ENCODE measurements at regions not wholly inside any gene's neighbourhood (a gene's known extent, or its start where the extent isn't known, plus 50 kb on each side); places are given as distances from the start of the nearest gene placed in this dataset.

DNA sequence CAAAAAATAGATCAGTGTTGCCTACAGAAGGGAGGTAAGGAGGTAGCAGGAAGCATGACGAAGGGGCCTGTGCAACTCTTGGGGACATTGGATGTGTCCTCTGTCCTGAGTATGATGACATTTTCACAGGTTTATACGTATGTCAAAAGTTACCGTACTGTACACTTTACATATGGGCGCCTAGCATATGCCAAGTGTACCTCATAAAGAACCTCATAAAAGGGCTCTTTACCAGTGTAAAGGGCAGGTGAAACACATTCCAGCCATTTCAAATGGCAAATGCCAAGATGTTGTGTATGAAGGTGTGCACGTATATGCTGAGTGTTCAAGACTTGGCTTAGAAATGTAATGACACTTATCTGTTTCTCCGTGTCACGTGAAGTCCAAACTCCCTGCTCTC lies 573.4 kb downstream of the EFNB2 start:
- no peak for DNase-seq
- peaks cover 2% of the 10 kb centered on the region for H3K9me3 Mint-ChIP-seq
- H3K4me3 Mint-ChIP-seq = no peak overlapping the region
- CTCF ChIA-PET = no interaction called here
- H3K4me1 Mint-ChIP-seq = no peaks in the 10 kb centered on the region
- H3K27me3 Mint-ChIP-seq = no peaks in the 10 kb centered on the region
- H3K27ac Mint-ChIP-seq = no peak overlapping the region
- H3K36me3 Mint-ChIP-seq (ENCODE audit: low read depth) = no peaks in the 10 kb centered on the region
- POLR2A ChIA-PET = no interaction called here

DNA sequence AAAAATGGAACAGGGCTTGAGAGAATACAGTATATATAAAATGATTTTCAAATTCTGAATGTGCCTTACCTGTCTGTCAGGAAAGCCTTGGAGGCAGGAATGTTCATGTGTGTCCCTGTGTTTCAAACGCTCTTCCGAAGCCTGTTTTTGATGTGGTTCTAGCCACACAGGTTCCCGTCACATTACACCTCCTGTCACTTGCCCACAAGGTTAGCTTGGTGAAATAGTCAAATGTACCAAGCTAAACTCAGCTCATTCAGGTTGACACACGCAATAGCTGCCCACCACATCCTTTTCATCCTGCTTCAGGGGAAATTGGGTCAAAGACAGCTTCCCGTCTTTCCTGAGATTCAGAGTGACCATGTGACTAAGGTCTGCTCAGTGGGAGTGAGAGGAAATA lies 574.0 kb downstream of the EFNB2 start:
- ChIA-PET CTCF (no interaction called here), POLR2A (no interaction called here)
- Mint-ChIP-seq H3K4me3 (no peak overlapping the region), H3K27ac (no peak overlapping the region), H3K36me3 (ENCODE audit: low read depth) (no peaks in the 10 kb centered on the region), H3K4me1 (no peaks in the 10 kb centered on the region), H3K9me3 (peaks cover 2% of the 10 kb centered on the region), H3K27me3 (no peaks in the 10 kb centered on the region)
- DNase-seq = no peak

DNA sequence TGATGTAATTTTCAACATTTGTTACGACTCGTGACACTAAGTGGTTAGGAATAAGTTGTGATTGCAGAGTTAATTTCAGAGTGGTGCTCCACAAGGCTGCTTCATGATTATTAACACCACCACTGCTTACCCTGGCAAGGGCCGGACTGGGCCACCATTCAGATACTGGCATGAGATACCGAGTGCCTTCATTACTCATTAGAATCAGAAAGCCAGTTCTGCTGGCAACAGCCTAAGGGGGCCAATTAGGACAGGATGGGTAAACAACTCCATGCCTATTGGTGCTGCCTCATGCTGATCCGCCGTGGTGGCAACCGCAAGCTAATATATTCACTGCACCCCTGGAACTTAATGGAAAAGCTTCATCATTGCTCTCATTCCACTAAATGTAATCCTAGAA lies 575.1 kb downstream of the EFNB2 start:
- DNase-seq = no peak
- ChIA-PET CTCF (no interaction called here), POLR2A (no interaction called here)
- Mint-ChIP-seq H3K4me3 (no peak overlapping the region), H3K4me1 (no peaks in the 10 kb centered on the region), H3K27ac (no peak overlapping the region), H3K36me3 (ENCODE audit: low read depth) (no peaks in the 10 kb centered on the region), H3K27me3 (no peaks in the 10 kb centered on the region), H3K9me3 (peaks cover 2% of the 10 kb centered on the region)

DNA sequence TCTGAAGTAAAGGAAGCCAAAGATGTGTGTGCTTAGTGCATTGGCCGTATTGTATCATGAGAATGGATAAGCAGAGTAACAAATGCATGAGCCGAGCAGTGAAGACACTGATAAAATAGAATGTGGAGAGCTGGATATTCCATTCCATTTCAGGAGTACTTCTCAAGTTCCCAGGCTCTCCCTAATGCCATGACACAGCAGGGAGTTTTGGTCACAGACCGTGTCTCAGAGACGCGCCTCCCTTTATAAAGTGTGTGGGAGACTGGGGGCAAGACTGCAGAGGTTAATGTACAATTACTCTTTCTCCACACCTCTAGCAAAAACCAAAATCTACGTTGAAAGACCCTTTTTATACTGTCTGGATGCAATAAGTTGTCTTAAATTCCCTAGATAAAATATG lies 575.6 kb downstream of the EFNB2 start:
- ChIA-PET POLR2A (no interaction called here), CTCF (no interaction called here)
- Mint-ChIP-seq H3K9me3 (peaks cover 2% of the 10 kb centered on the region), H3K27ac (no peak overlapping the region), H3K27me3 (no peaks in the 10 kb centered on the region), H3K36me3 (ENCODE audit: low read depth) (no peaks in the 10 kb centered on the region), H3K4me1 (no peaks in the 10 kb centered on the region), H3K4me3 (no peak overlapping the region)
- no peak for DNase-seq

DNA sequence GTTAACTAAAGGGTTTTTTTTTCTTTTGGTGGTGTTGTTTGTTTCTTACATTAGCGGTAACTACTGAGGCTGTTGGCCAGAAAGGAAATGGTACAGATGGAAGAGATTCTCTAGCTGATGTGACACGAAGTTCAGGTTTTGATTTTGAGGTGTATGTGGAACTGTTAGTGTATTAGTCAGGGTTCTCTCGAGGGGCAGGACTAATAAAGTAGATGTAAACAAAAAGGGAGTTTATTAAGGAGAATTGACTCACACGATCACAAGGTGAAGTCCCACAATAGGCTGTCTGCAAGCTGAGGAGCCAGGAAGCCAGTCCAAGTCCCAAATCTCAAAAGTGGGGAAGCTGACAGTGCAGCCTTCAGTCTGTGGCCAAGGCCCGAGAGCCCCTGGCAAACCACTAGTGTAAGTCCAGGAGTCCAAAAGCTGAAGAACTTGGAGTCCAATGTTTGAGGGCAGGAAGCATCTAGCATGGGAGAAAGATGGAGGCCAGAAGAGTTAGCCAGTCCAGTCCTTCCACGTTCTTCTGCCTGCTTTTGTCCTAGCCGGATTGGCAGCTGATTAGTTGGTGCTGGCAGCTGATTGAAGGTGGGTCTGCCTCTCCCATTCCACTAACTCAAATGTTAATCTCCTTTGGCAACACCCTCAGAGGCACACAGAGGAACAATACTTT lies 577.6 kb downstream of the EFNB2 start:
- DNase-seq = no peak
- ChIA-PET POLR2A (no interaction called here), CTCF (no interaction called here)

DNA sequence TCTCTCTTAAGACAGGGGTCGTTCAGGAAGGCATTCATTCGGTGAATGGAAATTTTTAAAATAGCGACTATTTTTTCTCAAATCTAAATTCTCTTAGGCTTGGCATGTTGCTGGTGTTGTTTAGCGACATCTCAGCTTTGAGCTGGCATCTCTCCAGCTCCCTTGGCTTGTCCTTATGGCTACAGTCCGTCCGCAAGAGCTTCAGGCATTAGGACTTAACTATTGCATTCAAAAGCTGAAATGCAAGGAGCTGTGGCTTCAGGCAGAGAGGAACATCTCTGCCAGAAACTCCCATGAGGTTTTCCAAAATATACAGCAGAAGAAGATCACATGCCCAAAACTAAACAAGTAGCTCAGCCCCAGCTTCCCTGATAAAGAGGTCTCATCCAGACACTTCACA lies 578.5 kb downstream of the EFNB2 start:
- Mint-ChIP-seq H3K9me3 (peaks cover 2% of the 10 kb centered on the region), H3K27me3 (no peaks in the 10 kb centered on the region), H3K4me1 (no peaks in the 10 kb centered on the region), H3K36me3 (ENCODE audit: low read depth) (no peaks in the 10 kb centered on the region), H3K27ac (no peak overlapping the region), H3K4me3 (no peak overlapping the region)
- POLR2A ChIA-PET = no interaction called here
- CTCF ChIA-PET = no interaction called here
- DNase-seq = no peak

More for the DNA sequence above, 577.6 kb downstream of the EFNB2 start:
- H3K27ac Mint-ChIP-seq = no peak overlapping the region
- no peaks in the 10 kb centered on the region for H3K27me3 Mint-ChIP-seq
- H3K36me3 Mint-ChIP-seq (ENCODE audit: low read depth) = no peaks in the 10 kb centered on the region
- H3K4me1 Mint-ChIP-seq = no peaks in the 10 kb centered on the region
- H3K9me3 Mint-ChIP-seq = peaks cover 2% of the 10 kb centered on the region
- H3K4me3 Mint-ChIP-seq = no peak overlapping the region

DNA sequence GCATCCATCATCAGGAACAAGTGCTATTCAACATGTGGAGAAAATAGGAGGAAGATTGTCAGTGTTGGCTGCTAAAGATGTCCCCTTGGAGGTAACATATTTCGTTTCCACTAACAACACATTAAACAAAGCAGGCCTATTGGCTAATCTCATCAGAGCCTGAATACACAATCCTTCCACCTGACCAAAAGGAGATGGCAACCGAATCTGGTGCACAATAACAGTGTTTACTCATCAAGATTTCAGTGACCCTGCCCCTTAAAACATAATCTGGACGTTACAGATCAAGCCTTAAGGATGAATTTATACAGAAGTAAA lies 582.5 kb downstream of the EFNB2 start:
- H3K4me1 Mint-ChIP-seq = no peaks in the 10 kb centered on the region
- peaks cover 2% of the 10 kb centered on the region for H3K9me3 Mint-ChIP-seq
- no peaks in the 10 kb centered on the region for H3K27me3 Mint-ChIP-seq
- H3K4me3 Mint-ChIP-seq = no peak overlapping the region
- ChIA-PET CTCF (no interaction called here), POLR2A (no interaction called here)
- no peaks in the 10 kb centered on the region for H3K36me3 Mint-ChIP-seq (ENCODE audit: low read depth)
- no peak overlapping the region for H3K27ac Mint-ChIP-seq
- no peak for DNase-seq

DNA sequence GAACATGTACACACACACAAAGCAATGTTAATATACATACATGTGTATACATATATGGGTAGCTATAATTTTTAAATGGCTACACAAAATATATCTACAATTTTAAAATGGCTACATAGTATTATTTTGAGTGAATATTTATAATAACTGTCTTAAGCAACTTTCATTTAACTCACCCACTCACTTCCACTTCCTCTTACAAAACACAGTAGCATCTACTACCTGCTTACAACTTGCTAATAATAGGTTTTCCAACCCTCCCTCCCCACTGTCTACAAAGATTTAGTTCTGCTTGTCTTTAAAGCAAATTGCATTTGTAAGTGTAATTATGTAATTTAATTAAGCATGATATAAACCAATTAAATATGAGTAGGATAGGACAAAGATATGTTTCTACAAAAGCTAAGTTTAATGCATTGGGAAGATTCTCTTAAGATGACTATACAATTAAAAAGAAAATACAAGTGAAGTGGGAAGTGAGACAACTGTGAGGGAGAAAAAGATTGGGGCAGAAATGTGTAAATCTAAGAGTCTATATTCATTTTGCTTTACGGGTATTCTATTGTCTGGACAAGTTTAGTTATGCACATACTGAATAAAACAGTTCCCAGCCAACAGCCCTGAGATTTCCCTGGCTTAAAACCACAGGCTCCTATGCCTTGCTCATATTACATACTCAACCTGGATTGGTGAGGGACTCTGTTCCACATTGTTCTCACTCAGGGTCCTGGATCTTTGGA lies 583.1 kb downstream of the EFNB2 start:
- Mint-ChIP-seq H3K27me3 (no peaks in the 10 kb centered on the region), H3K4me1 (no peaks in the 10 kb centered on the region), H3K9me3 (peaks cover 2% of the 10 kb centered on the region), H3K4me3 (no peak overlapping the region), H3K27ac (no peak overlapping the region), H3K36me3 (ENCODE audit: low read depth) (no peaks in the 10 kb centered on the region)
- CTCF ChIA-PET = no interaction called here
- no peak for DNase-seq
- POLR2A ChIA-PET = no interaction called here

DNA sequence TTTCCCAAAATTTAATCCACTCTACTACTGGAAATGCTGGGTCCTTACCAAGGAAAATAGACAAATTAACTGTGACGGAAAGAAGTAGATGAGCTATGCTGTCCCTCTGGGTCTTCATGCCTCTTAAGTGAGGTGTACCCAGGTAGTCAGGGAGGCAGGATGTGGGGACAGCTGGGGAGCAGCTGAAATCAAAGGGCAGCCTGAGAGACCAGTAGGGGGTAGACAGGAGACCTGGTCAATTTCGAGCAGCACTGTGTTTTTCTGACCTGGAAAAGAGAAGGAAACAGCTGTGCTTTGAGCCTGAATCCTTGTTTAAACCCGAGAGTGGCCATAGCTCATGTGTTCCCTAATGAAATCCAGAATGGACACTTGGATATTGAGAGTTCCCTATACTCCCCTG lies 587.3 kb downstream of the EFNB2 start:
- H3K36me3 Mint-ChIP-seq (ENCODE audit: low read depth) = no peaks in the 10 kb centered on the region
- DNase-seq = no peak
- no peaks in the 10 kb centered on the region for H3K27me3 Mint-ChIP-seq
- ChIA-PET POLR2A (no interaction called here), CTCF (no interaction called here)
- H3K9me3 Mint-ChIP-seq = no peaks in the 10 kb centered on the region
- H3K4me1 Mint-ChIP-seq = no peaks in the 10 kb centered on the region
- no peak overlapping the region for H3K27ac Mint-ChIP-seq
- no peak overlapping the region for H3K4me3 Mint-ChIP-seq

DNA sequence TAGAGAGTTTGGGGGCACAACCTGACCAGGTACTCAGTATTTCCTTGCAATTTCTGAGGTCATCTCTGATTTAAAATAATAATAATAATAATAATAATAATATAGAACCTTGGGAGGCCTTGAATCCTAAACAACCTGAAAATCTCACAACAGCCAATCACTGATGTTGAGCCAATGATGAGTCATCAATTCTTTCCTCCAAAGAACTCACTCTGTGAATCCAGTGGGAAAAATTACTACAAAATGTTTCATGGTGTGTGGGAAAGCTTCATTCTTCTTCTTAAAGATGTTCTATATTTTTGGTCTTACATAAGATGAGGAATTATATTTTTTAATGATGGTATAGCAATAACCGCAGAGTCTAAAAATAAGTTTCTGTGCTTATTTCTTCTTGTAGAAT lies 594.6 kb downstream of the EFNB2 start:
- Mint-ChIP-seq H3K9me3 (no peaks in the 10 kb centered on the region), H3K27me3 (no peaks in the 10 kb centered on the region), H3K36me3 (ENCODE audit: low read depth) (no peaks in the 10 kb centered on the region), H3K4me1 (no peaks in the 10 kb centered on the region), H3K4me3 (no peak overlapping the region), H3K27ac (no peak overlapping the region)
- ChIA-PET POLR2A (no interaction called here), CTCF (no interaction called here)
- DNase-seq = no peak

DNA sequence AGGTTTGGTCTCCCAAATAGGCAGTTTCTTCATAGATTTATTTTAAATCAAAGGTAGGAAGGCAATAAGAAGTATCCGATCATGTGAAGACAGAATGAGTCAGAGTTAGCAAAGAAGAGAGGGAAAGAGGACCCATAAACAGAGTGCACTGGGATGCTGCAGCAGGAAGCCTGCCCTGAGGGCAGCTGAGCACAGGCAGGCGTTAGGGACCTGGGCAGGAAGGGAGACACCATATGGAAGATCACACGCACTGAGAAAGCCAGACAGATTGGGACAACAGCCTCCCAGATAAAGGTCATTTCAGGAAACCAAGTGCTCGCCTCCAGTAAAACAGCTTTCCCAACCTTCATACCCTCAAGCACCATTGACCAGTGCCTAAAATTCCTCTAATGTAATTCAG lies 598.0 kb downstream of the EFNB2 start:
- H3K27ac Mint-ChIP-seq = no peak overlapping the region
- no peaks in the 10 kb centered on the region for H3K27me3 Mint-ChIP-seq
- no peaks in the 10 kb centered on the region for H3K36me3 Mint-ChIP-seq (ENCODE audit: low read depth)
- POLR2A ChIA-PET = no interaction called here
- DNase-seq = no peak
- H3K4me3 Mint-ChIP-seq = no peak overlapping the region
- H3K9me3 Mint-ChIP-seq = no peaks in the 10 kb centered on the region
- CTCF ChIA-PET = no interaction called here
- H3K4me1 Mint-ChIP-seq = no peaks in the 10 kb centered on the region

DNA sequence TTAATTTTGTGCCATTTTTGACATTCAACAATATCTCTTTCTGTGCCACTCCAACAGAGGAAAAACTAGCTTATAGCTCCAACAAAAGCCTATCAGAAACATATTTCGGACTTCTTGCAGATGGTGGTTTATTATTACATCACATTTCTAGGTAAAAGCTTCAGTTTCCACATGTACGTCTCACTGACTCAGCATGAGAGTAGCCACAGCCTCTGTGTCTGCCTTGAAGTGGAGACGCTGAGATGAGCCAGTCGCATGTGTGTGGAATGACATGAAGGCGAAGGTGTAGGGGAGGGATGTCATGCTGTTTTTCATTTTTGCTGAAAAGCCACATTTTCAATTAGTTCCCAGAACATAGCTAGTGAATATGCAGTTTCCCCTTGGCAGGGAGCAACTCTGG lies 598.6 kb downstream of the EFNB2 start:
- no peak overlapping the region for H3K4me3 Mint-ChIP-seq
- H3K4me1 Mint-ChIP-seq = no peaks in the 10 kb centered on the region
- H3K27me3 Mint-ChIP-seq = no peaks in the 10 kb centered on the region
- CTCF ChIA-PET = no interaction called here
- POLR2A ChIA-PET = no interaction called here
- H3K27ac Mint-ChIP-seq = no peak overlapping the region
- DNase-seq = no peak
- H3K36me3 Mint-ChIP-seq (ENCODE audit: low read depth) = no peaks in the 10 kb centered on the region
- no peaks in the 10 kb centered on the region for H3K9me3 Mint-ChIP-seq

DNA sequence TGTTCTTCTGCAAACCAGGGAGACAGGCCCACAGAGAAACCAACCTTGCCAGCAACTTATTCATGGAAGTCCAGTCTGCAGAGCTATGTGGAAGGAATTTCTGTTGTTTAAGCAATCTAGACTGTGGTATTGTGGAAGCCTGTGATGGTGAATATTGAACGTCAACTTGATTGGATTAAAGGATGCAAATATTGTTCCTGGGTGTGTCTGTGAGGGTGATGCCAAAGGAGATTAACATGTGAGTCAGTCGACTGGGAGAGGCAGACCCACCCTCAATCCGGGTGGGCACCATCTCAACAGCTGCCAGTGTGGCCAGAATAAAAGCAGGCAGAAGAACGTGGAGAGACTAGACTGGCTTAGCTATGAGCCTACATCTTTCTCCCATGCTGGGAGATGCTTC lies 606.0 kb downstream of the EFNB2 start:
- Mint-ChIP-seq H3K27ac (no peak overlapping the region), H3K4me1 (no peaks in the 10 kb centered on the region), H3K36me3 (ENCODE audit: low read depth) (no peaks in the 10 kb centered on the region), H3K4me3 (no peak overlapping the region), H3K9me3 (no peaks in the 10 kb centered on the region), H3K27me3 (no peaks in the 10 kb centered on the region)
- CTCF ChIA-PET = no interaction called here
- DNase-seq = no peak
- POLR2A ChIA-PET = no interaction called here

DNA sequence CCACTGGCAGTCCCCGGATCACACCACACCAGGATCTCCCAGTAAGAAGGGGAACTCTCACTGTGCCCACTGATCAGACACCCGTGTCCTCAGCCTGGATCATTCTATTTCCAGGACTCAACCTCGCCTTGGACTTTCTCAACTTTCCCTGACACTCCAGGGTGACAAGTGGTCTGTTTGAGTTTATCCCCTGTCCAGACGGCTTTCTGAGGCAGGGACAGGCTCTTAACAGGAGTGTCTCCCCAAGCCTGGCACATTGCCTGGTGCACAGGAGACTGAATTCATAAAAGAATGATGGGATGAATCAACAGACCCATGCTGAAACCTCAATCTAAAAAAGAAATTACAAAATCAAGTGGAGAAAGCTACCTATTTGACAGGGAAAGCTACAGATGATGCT lies 606.6 kb downstream of the EFNB2 start:
- CTCF ChIA-PET = no interaction called here
- no peaks in the 10 kb centered on the region for H3K27me3 Mint-ChIP-seq
- no peak overlapping the region for H3K4me3 Mint-ChIP-seq
- H3K9me3 Mint-ChIP-seq = no peaks in the 10 kb centered on the region
- POLR2A ChIA-PET = no interaction called here
- H3K27ac Mint-ChIP-seq = no peak overlapping the region
- DNase-seq = no peak
- no peaks in the 10 kb centered on the region for H3K36me3 Mint-ChIP-seq (ENCODE audit: low read depth)
- no peaks in the 10 kb centered on the region for H3K4me1 Mint-ChIP-seq
